Fibroblast of mammary gland (primary cell): ENCODE measurements at regions not wholly inside any gene's neighbourhood (a gene's known extent, or its start where the extent isn't known, plus 50 kb on each side); places are given as distances from the start of the nearest gene placed in this dataset.

Experiments used
- DNase-seq: peaks from one replicate; pipeline ENCODE4 v3.0.0-alpha.2; 2010; ENCODE audit warnings: low read depth
- H3K4me3 ChIP-seq: 2 replicates; pipeline ENCODE4 v1.5.1; 2011; ENCODE audit warnings: low read depth, mild to moderate bottlenecking, low read length, moderate library complexity; ENCODE audit not compliant: control insufficient read depth
- CTCF ChIP-seq: conservative IDR thresholded peaks from 2 replicates; pipeline ENCODE4 v1.5.1; 2011; ENCODE audit warnings: low read depth, low read length, inconsistent platforms; ENCODE audit not compliant: control insufficient read depth, insufficient read depth

GRCh38 chr10:100652406-100653135 is 92.8 kb upstream of the PAX2 start:
- H3K4me3 ChIP-seq: no peak overlapping the region
- no peak for DNase-seq
- TF ChIP-seq CTCF: no peak

GRCh38 chr10:100653238-100653956 is 92.0 kb upstream of the PAX2 start:
- DNase-seq: no peak
- TF ChIP-seq CTCF: no peak
- no peak overlapping the region for H3K4me3 ChIP-seq

GRCh38 chr10:100653957-100654781 is 91.2 kb upstream of the PAX2 start:
- no peak overlapping the region for H3K4me3 ChIP-seq
- DNase-seq: peak; percentile 9
- TF ChIP-seq CTCF: no peak

GRCh38 chr10:100654782-100655325 is 90.5 kb upstream of the PAX2 start:
- TF ChIP-seq CTCF: no peak
- DNase-seq: no peak
- H3K4me3 ChIP-seq: no peak overlapping the region

- TF ChIP-seq CTCF: no peak
- DNase-seq: no peak
- H3K4me3 ChIP-seq: no peak overlapping the region
Observed at GRCh38 chr10:100655326-100655759, 90.0 kb upstream of the PAX2 start.

- no peak for TF ChIP-seq CTCF
- no peak overlapping the region for H3K4me3 ChIP-seq
Observed at GRCh38 chr10:100655760-100656421, 89.5 kb upstream of the PAX2 start.

More at GRCh38 chr10:100655760-100656421, 89.5 kb upstream of the PAX2 start:
- no peak for DNase-seq
